HPDE6-E6E7 (cell line): ENCODE measurements at regions not wholly inside any gene's neighbourhood (a gene's known extent, or its start where the extent isn't known, plus 50 kb on each side); places are given as distances from the start of the nearest gene placed in this dataset.
"Not testable (repeated sequence)": the region's sequence is repeated elsewhere in the genome, so short reads cannot be mapped to it uniquely, and the experiment has no call there.

ENCODE experiments used
- DNase-seq: peaks from one replicate; pipeline ENCODE4 v3.0.0; 2011; ENCODE audit warnings: missing footprints; ENCODE audit errors: extremely low spot score

- DNase-seq: no peak
These were observed 252.0 kb downstream of the NR2F2 start for GRCh38 chr15:96582473-96582872.

GRCh38 chr15:96583671-96584070 lies 253.2 kb downstream of the NR2F2 start:
- DNase-seq: no peak

GRCh38 chr15:96585484-96586386 lies 255.2 kb downstream of the NR2F2 start:
- no peak for DNase-seq

- DNase-seq: no peak
These were observed 256.4 kb downstream of the NR2F2 start for GRCh38 chr15:96586901-96587300.

- DNase-seq: no peak
These were observed 259.4 kb downstream of the NR2F2 start for GRCh38 chr15:96589864-96590263.

GRCh38 chr15:96593735-96594134 lies 263.2 kb downstream of the NR2F2 start:
- DNase-seq: no peak

- no peak for DNase-seq
These were observed 265.5 kb downstream of the NR2F2 start for GRCh38 chr15:96595951-96596350.

- no peak for DNase-seq
These were observed 268.0 kb downstream of the NR2F2 start for GRCh38 chr15:96598514-96598913.

GRCh38 chr15:96599268-96599667 lies 268.8 kb downstream of the NR2F2 start:
- no peak for DNase-seq

GRCh38 chr15:96600350-96600749 lies 269.9 kb downstream of the NR2F2 start:
- DNase-seq: no peak

- no peak for DNase-seq
These were observed 276.1 kb downstream of the NR2F2 start for GRCh38 chr15:96606617-96607016.

GRCh38 chr15:96610757-96611156 lies 280.3 kb downstream of the NR2F2 start:
- DNase-seq: no peak

- no peak for DNase-seq
These were observed 282.4 kb downstream of the NR2F2 start for GRCh38 chr15:96612917-96613316.

GRCh38 chr15:96619174-96619573 lies 288.7 kb downstream of the NR2F2 start:
- no peak for DNase-seq

GRCh38 chr15:96622714-96623113 lies 292.2 kb downstream of the NR2F2 start:
- no peak for DNase-seq

GRCh38 chr15:96625256-96625655 lies 294.8 kb downstream of the NR2F2 start:
- DNase-seq: no peak

- no peak for DNase-seq
These were observed 296.6 kb downstream of the NR2F2 start for GRCh38 chr15:96627031-96627568.

- DNase-seq: no peak
These were observed 299.0 kb downstream of the NR2F2 start for GRCh38 chr15:96629511-96629910.

- no peak for DNase-seq
These were observed 308.3 kb downstream of the NR2F2 start for GRCh38 chr15:96638793-96639192.

GRCh38 chr15:96645796-96646195 lies 315.3 kb downstream of the NR2F2 start:
- no peak for DNase-seq

GRCh38 chr15:96648866-96649265 lies 318.4 kb downstream of the NR2F2 start:
- no peak for DNase-seq

GRCh38 chr15:96657096-96657495 lies 326.6 kb downstream of the NR2F2 start:
- no peak for DNase-seq

- not testable (repeated sequence) for DNase-seq
These were observed 336.5 kb downstream of the NR2F2 start for GRCh38 chr15:96666979-96667378.
